ENCODE measurements at regions not wholly inside any gene's neighbourhood (a gene's known extent, or its start where the extent isn't known, plus 50 kb on each side); places are given as distances from the start of the nearest gene placed in this dataset.
"Not testable (repeated sequence)": the region's sequence is repeated elsewhere in the genome, so short reads cannot be mapped to it uniquely, and the experiment has no call there.

DNA sequence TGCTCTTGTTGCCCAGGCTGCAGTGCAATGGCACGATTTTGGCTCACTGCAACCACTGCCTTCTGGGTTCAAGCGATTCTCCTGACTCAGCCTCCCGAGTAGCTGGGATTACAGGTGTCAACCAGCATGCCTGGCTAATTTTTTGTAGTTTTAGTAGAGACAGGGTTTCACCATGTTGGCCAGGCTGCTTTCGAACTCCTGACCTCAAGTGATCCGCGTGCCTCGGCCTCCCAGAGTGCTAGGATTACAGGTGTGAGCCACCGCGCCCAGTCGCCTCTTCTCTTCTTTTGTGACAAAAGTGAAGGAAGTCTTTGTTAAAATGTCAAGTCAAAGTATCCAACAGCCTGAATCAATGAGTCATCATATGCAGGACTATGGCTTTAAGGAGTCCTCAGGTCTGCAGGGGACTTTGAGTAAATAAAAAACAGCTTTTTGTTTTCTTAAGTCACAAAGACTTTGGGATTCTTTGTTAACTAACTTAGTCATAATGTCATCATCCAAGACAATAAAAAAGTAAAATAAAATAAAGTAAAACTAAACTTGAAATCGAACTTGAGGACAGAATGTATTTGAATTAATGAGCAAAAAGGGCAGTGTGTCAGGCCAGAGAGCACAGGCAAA is 1153.2 kb downstream of the SUCLG1 start:
- Mint-ChIP-seq H3K27ac (no peak overlapping the region), H3K36me3 (ENCODE audit: low read depth) (no peaks in the 10 kb centered on the region), H3K4me1 (no peaks in the 10 kb centered on the region), H3K9me3 (no peaks in the 10 kb centered on the region), H3K27me3 (no peaks in the 10 kb centered on the region), H3K4me3 (no peak overlapping the region)
- no peak for DNase-seq
- intact Hi-C loops (cut with micrococcal nuclease): no loop called here

DNA sequence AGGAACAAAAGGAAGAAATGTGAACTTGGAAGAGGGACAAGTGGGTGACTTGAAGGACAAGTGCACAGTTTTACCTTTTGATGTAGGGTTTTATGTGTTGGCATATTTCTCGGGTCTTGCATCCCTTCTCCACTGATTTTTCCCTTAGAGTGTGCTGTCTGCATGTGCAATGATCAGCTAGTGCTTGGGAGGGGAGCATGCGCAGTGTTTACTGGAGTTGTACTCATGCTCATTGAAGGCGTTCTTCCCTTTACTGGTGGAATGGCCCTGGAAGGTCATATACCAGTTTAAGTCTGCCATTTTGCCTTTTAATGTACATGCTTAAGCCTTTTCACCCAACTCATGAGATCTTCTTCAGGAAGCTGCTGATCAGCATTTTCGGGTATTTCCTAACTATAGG is 1168.0 kb downstream of the SUCLG1 start:
- H3K36me3 Mint-ChIP-seq (ENCODE audit: low read depth): no peaks in the 10 kb centered on the region
- no peaks in the 10 kb centered on the region for H3K27me3 Mint-ChIP-seq
- no peak overlapping the region for H3K27ac Mint-ChIP-seq
- no peak overlapping the region for H3K4me3 Mint-ChIP-seq
- H3K4me1 Mint-ChIP-seq: no peaks in the 10 kb centered on the region
- peaks cover 3% of the 10 kb centered on the region for H3K9me3 Mint-ChIP-seq
- DNase-seq: no peak
- intact Hi-C loops (cut with micrococcal nuclease): no loop called here

DNA sequence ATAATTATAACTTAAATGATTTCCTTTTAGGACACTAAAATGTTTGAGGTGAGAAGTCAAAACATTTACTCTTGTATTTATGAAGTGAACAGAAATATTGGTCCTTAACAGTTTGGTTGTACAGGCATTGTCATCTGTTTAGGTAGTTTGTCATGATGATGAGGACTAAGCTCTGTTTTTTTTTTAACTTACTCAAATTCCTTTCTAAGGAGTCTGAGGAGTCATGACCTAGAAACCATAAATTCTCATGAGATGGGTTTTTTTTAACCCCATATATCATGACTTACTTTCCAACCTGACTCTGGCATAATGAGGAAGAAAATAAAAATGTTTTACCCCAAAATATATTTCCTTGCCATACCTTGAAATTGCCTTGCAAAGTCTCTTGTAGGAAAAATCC is 1176.2 kb downstream of the SUCLG1 start:
- no peak overlapping the region for H3K27ac Mint-ChIP-seq
- H3K9me3 Mint-ChIP-seq: no peaks in the 10 kb centered on the region
- no peaks in the 10 kb centered on the region for H3K27me3 Mint-ChIP-seq
- no peaks in the 10 kb centered on the region for H3K36me3 Mint-ChIP-seq (ENCODE audit: low read depth)
- DNase-seq: no peak
- intact Hi-C loops (cut with micrococcal nuclease): no loop called here
- no peak overlapping the region for H3K4me3 Mint-ChIP-seq
- H3K4me1 Mint-ChIP-seq: no peaks in the 10 kb centered on the region

DNA sequence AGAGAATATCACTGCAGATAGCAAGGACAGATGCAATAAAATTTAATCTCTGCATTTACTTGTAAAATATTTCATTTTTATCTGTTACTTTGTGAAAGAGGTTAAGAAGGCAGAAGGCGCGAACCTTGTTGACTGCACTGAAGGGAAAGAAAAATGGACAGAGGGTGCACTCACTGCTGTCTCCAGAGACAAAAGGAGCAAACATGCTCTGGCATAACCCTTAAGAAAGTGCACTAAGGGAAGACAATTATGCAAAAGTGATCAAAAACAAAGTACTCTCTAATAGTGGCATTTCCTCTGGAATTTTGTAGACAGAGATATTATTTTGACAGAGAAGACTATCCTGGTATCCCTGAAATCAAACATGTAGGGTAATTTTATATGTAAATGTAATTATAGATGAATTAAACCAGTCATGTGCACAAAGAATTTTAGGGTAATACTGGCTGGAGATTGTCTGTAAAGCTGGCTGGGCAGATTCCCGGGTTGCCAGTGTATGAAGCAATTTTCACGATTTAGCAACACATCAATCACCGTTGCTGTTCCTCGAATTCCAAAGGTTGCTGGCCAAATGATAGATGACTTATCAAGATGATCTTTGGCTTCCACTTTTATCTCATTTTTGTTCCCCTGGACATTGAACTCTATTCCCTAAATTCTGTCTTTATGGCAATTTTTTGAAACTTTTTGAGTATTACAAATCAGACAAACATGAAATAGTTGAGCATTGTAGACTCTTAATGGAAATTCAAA is 1176.9 kb downstream of the SUCLG1 start:
- H3K27me3 Mint-ChIP-seq: no peaks in the 10 kb centered on the region
- no peaks in the 10 kb centered on the region for H3K4me1 Mint-ChIP-seq
- no peak overlapping the region for H3K4me3 Mint-ChIP-seq
- no peaks in the 10 kb centered on the region for H3K36me3 Mint-ChIP-seq (ENCODE audit: low read depth)
- H3K9me3 Mint-ChIP-seq: no peaks in the 10 kb centered on the region
- intact Hi-C loops (cut with micrococcal nuclease): no loop called here
- H3K27ac Mint-ChIP-seq: no peak overlapping the region
- DNase-seq: no peak

DNA sequence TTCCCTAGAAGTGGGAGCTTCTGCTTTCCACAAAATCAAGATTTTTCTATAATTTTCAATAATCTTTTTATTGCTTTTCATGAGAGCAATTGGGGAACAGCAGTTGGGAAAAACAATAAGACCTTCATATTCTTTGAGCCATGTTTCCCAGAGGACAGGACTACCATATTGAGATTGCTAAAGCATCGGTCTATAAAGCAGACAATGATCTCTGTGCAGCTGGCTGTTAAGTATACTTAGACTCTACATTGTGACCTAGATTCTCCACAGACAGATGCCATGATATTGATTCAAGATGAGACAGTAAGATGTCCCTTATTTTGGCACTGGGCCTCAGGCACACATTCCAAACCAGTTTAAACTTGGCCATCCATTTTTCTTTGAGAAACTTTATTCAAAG is 1178.7 kb downstream of the SUCLG1 start:
- intact Hi-C loops (cut with micrococcal nuclease): no loop called here
- Mint-ChIP-seq H3K36me3 (ENCODE audit: low read depth) (no peaks in the 10 kb centered on the region), H3K4me3 (no peak overlapping the region), H3K27me3 (no peaks in the 10 kb centered on the region), H3K9me3 (no peaks in the 10 kb centered on the region), H3K4me1 (no peaks in the 10 kb centered on the region), H3K27ac (no peak overlapping the region)
- DNase-seq: no peak

DNA sequence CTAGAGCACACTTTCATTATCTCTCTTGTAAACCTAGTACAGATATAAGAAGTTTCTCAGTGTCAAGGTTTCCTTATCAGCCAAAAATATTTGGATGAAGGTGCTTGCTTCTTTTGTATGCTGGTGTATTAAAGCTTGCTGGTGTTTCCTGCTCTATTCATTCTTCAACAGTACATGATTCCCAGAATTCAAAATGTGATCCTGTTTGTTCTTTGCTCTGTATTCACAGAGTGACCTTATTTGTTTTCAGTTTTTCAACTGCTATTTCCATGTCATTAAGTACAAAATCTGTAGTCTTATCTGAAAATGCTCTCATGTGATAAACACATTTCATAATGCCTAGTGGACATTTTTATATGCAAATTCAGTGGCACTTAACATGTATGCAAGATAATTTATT is 1185.8 kb downstream of the SUCLG1 start:
- intact Hi-C loops (cut with micrococcal nuclease): no loop called here
- Mint-ChIP-seq H3K36me3 (ENCODE audit: low read depth) (no peaks in the 10 kb centered on the region), H3K4me3 (no peak overlapping the region), H3K27me3 (no peaks in the 10 kb centered on the region), H3K9me3 (no peaks in the 10 kb centered on the region), H3K4me1 (no peaks in the 10 kb centered on the region), H3K27ac (no peak overlapping the region)
- no peak for DNase-seq

DNA sequence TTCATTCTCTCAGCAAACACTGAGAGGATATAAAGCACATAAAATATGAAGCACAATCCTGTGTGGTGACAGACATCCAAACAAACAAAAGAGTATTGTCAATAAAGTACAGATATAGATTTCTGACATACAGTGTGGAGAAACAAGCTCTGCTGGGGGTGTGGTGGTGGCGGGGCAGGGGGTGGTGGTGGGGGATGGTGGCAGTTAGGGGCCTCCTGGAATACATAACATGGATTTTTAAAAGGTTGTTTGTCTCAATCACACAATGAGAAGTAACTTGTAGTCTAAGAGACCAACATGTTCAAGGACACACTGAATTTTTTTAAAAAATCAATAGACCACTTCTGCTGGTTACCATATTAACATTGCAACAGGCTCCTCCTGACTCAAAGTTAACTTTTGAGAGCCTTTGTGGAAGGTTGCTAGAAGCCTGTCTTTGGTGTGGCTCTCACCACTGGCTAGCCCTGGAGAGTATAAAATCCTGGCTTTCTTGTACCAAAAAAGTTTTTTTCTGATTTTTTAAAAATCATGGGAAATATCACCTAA is 1197.4 kb downstream of the SUCLG1 start:
- intact Hi-C loops (cut with micrococcal nuclease): no loop called here
- Mint-ChIP-seq H3K27ac (no peak overlapping the region), H3K4me1 (no peaks in the 10 kb centered on the region), H3K36me3 (ENCODE audit: low read depth) (no peaks in the 10 kb centered on the region), H3K4me3 (no peak overlapping the region), H3K9me3 (peaks cover 3% of the 10 kb centered on the region), H3K27me3 (no peaks in the 10 kb centered on the region)
- DNase-seq: no peak

DNA sequence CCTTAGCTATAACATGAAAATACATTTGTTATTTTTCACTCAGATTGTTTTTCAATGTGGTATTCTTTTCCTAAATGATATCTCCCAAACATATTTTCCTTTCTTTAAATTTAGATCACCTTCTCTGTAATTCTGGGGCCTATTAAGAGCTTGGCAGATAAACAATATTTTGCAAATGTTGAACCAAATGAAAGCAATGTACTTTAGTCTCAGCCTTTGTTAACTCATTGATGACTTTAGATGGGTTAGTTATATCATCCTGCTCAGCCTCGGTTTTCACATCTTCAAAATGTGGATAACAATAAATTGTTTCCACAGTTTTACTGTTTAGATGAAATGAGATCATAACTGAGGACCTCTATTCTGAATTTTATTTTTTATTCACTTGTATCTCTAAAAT is 1205.2 kb downstream of the SUCLG1 start:
- H3K27me3 Mint-ChIP-seq: no peaks in the 10 kb centered on the region
- intact Hi-C loops (cut with micrococcal nuclease): no loop called here
- peaks cover 3% of the 10 kb centered on the region for H3K9me3 Mint-ChIP-seq
- H3K36me3 Mint-ChIP-seq (ENCODE audit: low read depth): no peaks in the 10 kb centered on the region
- no peak for DNase-seq
- no peaks in the 10 kb centered on the region for H3K4me1 Mint-ChIP-seq
- H3K4me3 Mint-ChIP-seq: no peak overlapping the region
- no peak overlapping the region for H3K27ac Mint-ChIP-seq

DNA sequence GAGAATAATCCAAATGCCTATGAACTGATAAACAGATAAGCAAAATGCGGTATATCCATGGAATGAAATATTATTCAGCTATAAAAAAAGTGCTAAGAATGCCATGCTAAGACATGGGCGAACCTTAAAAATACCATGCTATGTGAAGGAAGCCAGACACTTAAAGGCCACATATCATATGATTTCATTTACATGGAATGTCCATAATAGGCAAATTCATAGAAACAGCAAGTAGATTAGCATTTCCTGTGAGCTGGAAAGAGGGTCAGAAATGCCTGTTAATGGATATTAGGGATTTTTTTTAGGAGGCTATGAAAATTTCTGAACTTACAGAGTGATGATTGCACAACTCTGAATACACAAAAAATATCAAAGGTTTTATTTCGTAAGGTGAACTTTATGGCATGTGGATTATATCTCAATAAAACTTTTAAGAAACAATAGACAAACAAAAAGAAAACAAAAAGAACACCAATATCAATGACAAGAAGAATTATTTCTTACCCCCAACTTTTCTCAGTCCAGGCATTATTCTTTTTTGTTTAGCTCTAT is 1207.7 kb downstream of the SUCLG1 start:
- DNase-seq: no peak
- no peaks in the 10 kb centered on the region for H3K27me3 Mint-ChIP-seq
- no peak overlapping the region for H3K4me3 Mint-ChIP-seq
- intact Hi-C loops (cut with micrococcal nuclease): no loop called here
- H3K36me3 Mint-ChIP-seq (ENCODE audit: low read depth): no peaks in the 10 kb centered on the region
- H3K27ac Mint-ChIP-seq: no peak overlapping the region
- no peaks in the 10 kb centered on the region for H3K4me1 Mint-ChIP-seq
- H3K9me3 Mint-ChIP-seq: peaks cover 6% of the 10 kb centered on the region

DNA sequence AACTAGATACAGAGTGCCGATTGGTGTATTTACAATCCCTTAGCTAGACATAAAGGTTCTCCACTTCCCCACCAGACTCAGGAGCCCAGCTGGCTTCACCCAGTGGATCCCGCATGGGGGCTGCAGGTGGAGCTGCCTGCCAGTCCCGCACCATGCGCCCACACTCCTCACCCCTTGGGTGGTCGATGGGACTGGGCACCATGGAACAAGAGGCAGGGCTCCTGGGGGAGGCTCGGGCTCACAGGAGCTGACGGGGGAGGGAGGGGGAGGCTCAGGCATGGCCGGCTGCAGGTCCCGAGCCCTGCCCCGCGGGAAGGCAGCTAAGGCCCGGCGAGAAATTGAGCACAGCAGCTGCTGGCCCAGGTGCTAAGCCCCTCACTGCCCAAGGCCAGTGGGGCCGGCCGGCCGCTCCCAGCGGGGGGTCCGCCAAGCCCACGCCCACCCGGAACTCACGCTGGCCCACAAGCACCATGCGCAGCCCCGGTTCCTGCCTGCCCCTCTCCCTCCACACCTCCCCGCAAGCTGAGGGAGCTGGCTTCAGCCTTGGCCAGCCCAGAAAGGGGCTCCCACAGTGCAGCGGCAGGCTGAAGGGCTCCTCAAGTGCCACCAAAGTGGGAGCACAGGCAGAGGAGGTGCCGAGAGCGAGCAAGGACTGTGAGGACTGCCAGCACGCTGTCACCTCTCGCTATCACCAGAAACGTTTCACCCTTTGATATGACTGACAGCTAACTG is 1213.1 kb downstream of the SUCLG1 start:
- H3K27ac Mint-ChIP-seq; H3K4me3 Mint-ChIP-seq; H3K9me3 Mint-ChIP-seq; H3K4me1 Mint-ChIP-seq; H3K36me3 Mint-ChIP-seq (ENCODE audit: low read depth); H3K27me3 Mint-ChIP-seq; DNase-seq; intact Hi-C loops (cut with micrococcal nuclease): not testable (repeated sequence)

DNA sequence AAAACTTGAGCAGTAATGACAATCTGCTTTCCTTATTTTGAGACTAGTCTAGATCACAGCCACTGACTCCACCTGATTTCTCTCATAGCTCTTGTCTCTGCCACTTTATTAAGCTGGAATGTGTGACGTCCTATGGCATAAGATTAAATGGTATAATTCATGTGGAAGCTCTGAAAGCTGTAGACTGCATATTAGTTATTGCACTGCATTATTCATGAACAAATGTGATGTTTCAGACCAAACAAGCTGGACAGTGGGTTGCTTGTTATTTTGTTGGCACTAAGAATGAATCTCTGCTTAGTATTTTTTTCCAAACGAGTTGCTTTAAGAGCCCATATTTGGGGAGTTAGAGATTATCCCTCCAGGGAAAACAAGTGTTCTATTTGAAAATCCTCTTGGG is 1218.5 kb downstream of the SUCLG1 start:
- intact Hi-C loops (cut with micrococcal nuclease): no loop called here
- H3K4me3 Mint-ChIP-seq: no peak overlapping the region
- H3K27me3 Mint-ChIP-seq: no peaks in the 10 kb centered on the region
- H3K36me3 Mint-ChIP-seq (ENCODE audit: low read depth): no peaks in the 10 kb centered on the region
- no peaks in the 10 kb centered on the region for H3K9me3 Mint-ChIP-seq
- DNase-seq: no peak
- no peaks in the 10 kb centered on the region for H3K4me1 Mint-ChIP-seq
- no peak overlapping the region for H3K27ac Mint-ChIP-seq

DNA sequence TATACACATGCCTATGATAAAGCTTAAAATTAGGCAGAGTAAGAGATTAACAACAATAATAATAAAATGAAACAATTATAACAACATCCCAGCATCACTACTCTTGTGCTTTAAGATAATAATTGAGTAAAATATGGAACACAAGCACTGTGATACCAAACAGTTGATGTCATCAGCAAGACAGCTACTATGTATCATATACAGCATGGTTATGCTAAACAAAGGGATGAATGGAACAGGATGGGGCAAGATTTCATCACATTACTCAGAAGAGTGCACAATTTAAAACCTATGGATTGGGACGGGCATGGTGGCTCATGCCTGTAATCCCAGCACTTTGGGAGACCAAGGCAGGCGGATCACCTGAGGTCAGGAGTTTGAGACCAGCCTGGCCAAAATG is 1221.0 kb downstream of the SUCLG1 start:
- Mint-ChIP-seq H3K4me3 (no peak overlapping the region), H3K36me3 (ENCODE audit: low read depth) (no peaks in the 10 kb centered on the region), H3K27ac (no peak overlapping the region), H3K27me3 (no peaks in the 10 kb centered on the region), H3K4me1 (no peaks in the 10 kb centered on the region), H3K9me3 (no peaks in the 10 kb centered on the region)
- DNase-seq: no peak
- intact Hi-C loops (cut with micrococcal nuclease): no loop called here

DNA sequence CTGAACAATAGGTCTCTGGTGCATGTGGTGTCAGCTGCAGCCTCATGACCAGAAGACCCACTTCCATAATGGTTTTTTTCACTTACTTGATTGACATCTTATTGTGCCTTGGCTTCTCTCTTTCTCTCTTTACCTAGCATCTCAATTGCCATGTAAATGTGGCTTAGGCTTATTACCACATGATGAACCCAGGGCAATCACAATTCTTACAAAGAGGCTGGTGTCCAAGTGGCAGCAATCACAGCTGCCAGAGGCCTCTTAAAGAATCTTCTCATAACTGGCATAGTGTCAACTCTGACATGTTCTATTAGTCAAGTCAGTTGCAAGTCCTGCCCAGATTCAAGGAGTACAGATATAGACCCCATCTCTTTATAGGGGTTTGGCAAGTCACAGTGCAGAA is 1224.8 kb downstream of the SUCLG1 start:
- Mint-ChIP-seq H3K36me3 (ENCODE audit: low read depth) (no peaks in the 10 kb centered on the region), H3K4me3 (no peak overlapping the region), H3K4me1 (no peaks in the 10 kb centered on the region), H3K27ac (no peak overlapping the region), H3K9me3 (no peaks in the 10 kb centered on the region), H3K27me3 (no peaks in the 10 kb centered on the region)
- DNase-seq: no peak
- intact Hi-C loops (cut with micrococcal nuclease): no loop called here

DNA sequence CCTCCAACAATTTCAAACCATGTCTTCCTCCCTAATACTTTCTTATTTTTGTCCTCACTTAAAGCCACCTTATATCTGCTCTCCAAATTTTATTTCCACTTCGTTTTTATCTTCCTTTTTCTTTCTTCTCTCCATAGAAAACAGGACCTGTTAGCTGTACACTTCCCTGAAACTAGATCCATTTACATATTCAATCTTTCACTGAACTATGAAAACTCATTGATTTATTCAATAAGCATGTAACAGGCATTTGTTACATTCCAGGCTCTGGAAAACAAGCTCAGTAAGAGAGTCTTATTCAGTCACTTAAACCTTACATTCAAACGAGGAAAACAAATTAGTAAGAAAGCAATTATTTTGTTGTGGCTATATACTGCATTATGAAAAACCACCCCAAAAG is 1225.3 kb downstream of the SUCLG1 start:
- Mint-ChIP-seq H3K27me3 (no peaks in the 10 kb centered on the region), H3K4me3 (no peak overlapping the region), H3K36me3 (ENCODE audit: low read depth) (no peaks in the 10 kb centered on the region), H3K4me1 (no peaks in the 10 kb centered on the region), H3K27ac (no peak overlapping the region), H3K9me3 (no peaks in the 10 kb centered on the region)
- intact Hi-C loops (cut with micrococcal nuclease): no loop called here
- DNase-seq: no peak

Data from activated CD4-positive, alpha-beta T cell treated with anti-CD3 and anti-CD28 coated beads, Interleukin-2, amount 10 ng/mL, durations not matched to agents 24 days and 14 days (primary cell).